Suprapubic skin (tissue), 4 donors: ENCODE measurements at regions not wholly inside any gene's neighbourhood (a gene's known extent, or its start where the extent isn't known, plus 50 kb on each side); places are given as distances from the start of the nearest gene placed in this dataset.

ENCODE experiments used
- POLR2A ChIP-seq, 2 donors: fragments of 450-650 bp; IDR thresholded peaks; one replicate each; pipeline ENCODE4 v1.6.1; 2017; ENCODE audit warnings: antibody characterized with exemption in 2 of 2, mild to moderate bottlenecking in 2 of 2, moderate library complexity in 2 of 2
- POLR2AphosphoS5 ChIP-seq, 3 donors: sonication (generic); formaldehyde crosslinking; IDR thresholded peaks; one replicate each; pipeline ENCODE4 v1.6.1; 2017; ENCODE audit warnings: antibody characterized with exemption in 3 of 3
- TF ChIP-seq, protein P1 (sequence below), 2 donors: fragments of 200-600 bp in 1 of 2; fragments of 450-650 bp in 1 of 2; sonication (generic) in 1 of 2; IDR thresholded peaks; one replicate each; pipeline ENCODE4 v1.5.1; 2016 to 2019; ENCODE audit warnings: antibody characterized with exemption in 2 of 2, mild to moderate bottlenecking in 1 of 2, moderate library complexity in 1 of 2

DNA sequence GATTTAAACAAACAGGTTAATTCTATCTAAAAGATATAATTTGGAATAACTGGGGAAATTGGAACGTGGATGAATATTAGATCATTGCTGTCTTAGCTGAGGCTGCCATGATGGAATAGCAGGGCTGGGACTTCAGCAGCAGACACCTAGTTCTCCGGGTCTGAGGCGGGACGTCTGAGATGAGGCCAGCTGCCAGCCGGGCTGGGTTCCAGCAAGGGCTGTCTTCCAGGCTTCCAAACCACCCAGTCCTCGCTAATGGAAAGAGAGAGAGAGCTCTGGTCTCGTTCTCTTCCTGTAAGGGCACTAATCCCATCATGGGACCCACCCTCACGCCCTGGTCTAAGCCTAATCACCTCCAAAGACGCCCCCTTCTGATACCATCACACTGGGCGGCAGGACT is 85.7 kb downstream of the ADRA2C start:
- TF ChIP-seq, protein P1, sequence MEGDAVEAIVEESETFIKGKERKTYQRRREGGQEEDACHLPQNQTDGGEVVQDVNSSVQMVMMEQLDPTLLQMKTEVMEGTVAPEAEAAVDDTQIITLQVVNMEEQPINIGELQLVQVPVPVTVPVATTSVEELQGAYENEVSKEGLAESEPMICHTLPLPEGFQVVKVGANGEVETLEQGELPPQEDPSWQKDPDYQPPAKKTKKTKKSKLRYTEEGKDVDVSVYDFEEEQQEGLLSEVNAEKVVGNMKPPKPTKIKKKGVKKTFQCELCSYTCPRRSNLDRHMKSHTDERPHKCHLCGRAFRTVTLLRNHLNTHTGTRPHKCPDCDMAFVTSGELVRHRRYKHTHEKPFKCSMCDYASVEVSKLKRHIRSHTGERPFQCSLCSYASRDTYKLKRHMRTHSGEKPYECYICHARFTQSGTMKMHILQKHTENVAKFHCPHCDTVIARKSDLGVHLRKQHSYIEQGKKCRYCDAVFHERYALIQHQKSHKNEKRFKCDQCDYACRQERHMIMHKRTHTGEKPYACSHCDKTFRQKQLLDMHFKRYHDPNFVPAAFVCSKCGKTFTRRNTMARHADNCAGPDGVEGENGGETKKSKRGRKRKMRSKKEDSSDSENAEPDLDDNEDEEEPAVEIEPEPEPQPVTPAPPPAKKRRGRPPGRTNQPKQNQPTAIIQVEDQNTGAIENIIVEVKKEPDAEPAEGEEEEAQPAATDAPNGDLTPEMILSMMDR (IDR thresholded peaks at IDR 0.05), result no peak
- TF ChIP-seq POLR2A (IDR thresholded peaks at IDR 0.05), result no peak
- TF ChIP-seq POLR2AphosphoS5 (IDR thresholded peaks at IDR 0.05), result no peak
